HEK293T (cell line): ENCODE measurements at regions not wholly inside any gene's neighbourhood (a gene's known extent, or its start where the extent isn't known, plus 50 kb on each side); places are given as distances from the start of the nearest gene placed in this dataset.

Source experiments
- BHLHE40 ChIP-seq: fragments of 450-650 bp; IDR thresholded peaks from 2 replicates; pipeline ENCODE4 v1.6.1; 2016; ENCODE audit warnings: mild to moderate bottlenecking, moderate library complexity, borderline replicate concordance
- ELF4 ChIP-seq: fragments of 450-650 bp; IDR thresholded peaks from 2 replicates; pipeline ENCODE4 v1.6.1; 2017; ENCODE audit warnings: antibody characterized with exemption
- FOXA1 ChIP-seq: fragments of 450-650 bp; IDR thresholded peaks from 2 replicates; pipeline ENCODE4 v1.6.1; 2016; ENCODE audit warnings: mild to moderate bottlenecking
- FOXK2 ChIP-seq: fragments of 450-650 bp; IDR thresholded peaks from 2 replicates; pipeline ENCODE4 v1.6.1; 2016; ENCODE audit warnings: mild to moderate bottlenecking
- FOXM1 ChIP-seq: fragments of 450-650 bp; IDR thresholded peaks from 2 replicates; pipeline ENCODE4 v1.6.1; 2017; ENCODE audit warnings: mild to moderate bottlenecking, borderline replicate concordance
- HDGF ChIP-seq: fragments of 450-650 bp; IDR thresholded peaks from 2 replicates; pipeline ENCODE4 v1.6.1; 2017; ENCODE audit warnings: antibody characterized with exemption, borderline replicate concordance
- L3MBTL2 ChIP-seq: fragments of 450-650 bp; conservative IDR thresholded peaks from 2 replicates; pipeline ENCODE4 v1.6.1; 2016; ENCODE audit warnings: mild to moderate bottlenecking
- LEF1 ChIP-seq: fragments of 450-650 bp; IDR thresholded peaks from 2 replicates; pipeline ENCODE4 v1.6.1; 2017; ENCODE audit warnings: mild to moderate bottlenecking, borderline replicate concordance
- PKNOX1 ChIP-seq: fragments of 450-650 bp; IDR thresholded peaks from 2 replicates; pipeline ENCODE4 v1.6.1; 2016
- SP1 ChIP-seq: fragments of 450-650 bp; IDR thresholded peaks from 2 replicates; pipeline ENCODE4 v1.6.1; 2017
- SUZ12 ChIP-seq: fragments of 450-650 bp; IDR thresholded peaks from 2 replicates; pipeline ENCODE4 v1.6.1; 2016; ENCODE audit warnings: mild to moderate bottlenecking
- TARDBP ChIP-seq: fragments of 450-650 bp; IDR thresholded peaks from 2 replicates; pipeline ENCODE4 v1.6.1; 2016
- ZNF384 ChIP-seq: fragments of 450-650 bp; IDR thresholded peaks from 2 replicates; pipeline ENCODE4 v1.6.1; 2016

- TF ChIP-seq FOXK2: no peak
- TF ChIP-seq FOXM1: no peak
- no peak for TF ChIP-seq FOXA1
- TF ChIP-seq BHLHE40: no peak
- no peak for TF ChIP-seq ZNF384
- TF ChIP-seq SP1: no peak
- TF ChIP-seq SUZ12: no peak
- no peak for TF ChIP-seq HDGF
- no peak for TF ChIP-seq LEF1
- no peak for TF ChIP-seq PKNOX1
- no peak for TF ChIP-seq ELF4
- TF ChIP-seq TARDBP: no peak
- no peak for TF ChIP-seq L3MBTL2
Observed at GRCh38 chr5:144788046-144788445, 617.4 kb downstream of the KCTD16 start.
